Parathyroid adenoma (tissue), 2 donors: ENCODE measurements at regions not wholly inside any gene's neighbourhood (a gene's known extent, or its start where the extent isn't known, plus 50 kb on each side); places are given as distances from the start of the nearest gene placed in this dataset.

Experiments used
- H2AFZ ChIP-seq: fragments of 300-600 bp; sonication (generic); one replicate; pipeline ENCODE4 v1.7.0; 2017; ENCODE audit warnings: antibody characterized with exemption, mild to moderate bottlenecking
- H3K27ac ChIP-seq: fragments of 300-600 bp; sonication (generic); one replicate; pipeline ENCODE4 v1.7.0; 2017
- H3K27me3 ChIP-seq: fragments of 300-600 bp; sonication (generic); one replicate; pipeline ENCODE4 v1.7.0; 2017; ENCODE audit warnings: low read length; ENCODE audit not compliant: control insufficient read depth, insufficient read depth
- H3K36me3 ChIP-seq: fragments of 300-600 bp; sonication (generic); one replicate; pipeline ENCODE4 v1.7.0; 2017; ENCODE audit warnings: low read length; ENCODE audit not compliant: control insufficient read depth, insufficient read depth
- H3K4me1 ChIP-seq: fragments of 300-600 bp; sonication (generic); one replicate; pipeline ENCODE4 v1.7.0; 2017; ENCODE audit warnings: control low read depth
- H3K4me2 ChIP-seq: fragments of 300-600 bp; sonication (generic); one replicate; pipeline ENCODE4 v1.7.0; 2017; ENCODE audit warnings: low read length
- H3K4me3 ChIP-seq: fragments of 300-600 bp; sonication (generic); one replicate; pipeline ENCODE4 v1.7.0; 2017; ENCODE audit warnings: low read depth, low read length
- H3K79me2 ChIP-seq: fragments of 300-600 bp; sonication (generic); one replicate; pipeline ENCODE4 v1.7.0; 2017; ENCODE audit warnings: control low read depth
- H3K9ac ChIP-seq: fragments of 300-600 bp; sonication (generic); one replicate; pipeline ENCODE4 v1.7.0; 2017; ENCODE audit warnings: mild to moderate bottlenecking
- H3K9me3 ChIP-seq: fragments of 300-600 bp; sonication (generic); one replicate; pipeline ENCODE4 v1.7.0; 2017; ENCODE audit warnings: low read length; ENCODE audit not compliant: control insufficient read depth
- TF ChIP-seq, protein P1 (sequence below): fragments of 300-600 bp; sonication (generic); IDR thresholded peaks from one replicate; pipeline ENCODE4 v1.7.0; 2017; ENCODE audit warnings: antibody characterized with exemption, mild to moderate bottlenecking
- donor health status: primary hyperparathyroidism.

DNA sequence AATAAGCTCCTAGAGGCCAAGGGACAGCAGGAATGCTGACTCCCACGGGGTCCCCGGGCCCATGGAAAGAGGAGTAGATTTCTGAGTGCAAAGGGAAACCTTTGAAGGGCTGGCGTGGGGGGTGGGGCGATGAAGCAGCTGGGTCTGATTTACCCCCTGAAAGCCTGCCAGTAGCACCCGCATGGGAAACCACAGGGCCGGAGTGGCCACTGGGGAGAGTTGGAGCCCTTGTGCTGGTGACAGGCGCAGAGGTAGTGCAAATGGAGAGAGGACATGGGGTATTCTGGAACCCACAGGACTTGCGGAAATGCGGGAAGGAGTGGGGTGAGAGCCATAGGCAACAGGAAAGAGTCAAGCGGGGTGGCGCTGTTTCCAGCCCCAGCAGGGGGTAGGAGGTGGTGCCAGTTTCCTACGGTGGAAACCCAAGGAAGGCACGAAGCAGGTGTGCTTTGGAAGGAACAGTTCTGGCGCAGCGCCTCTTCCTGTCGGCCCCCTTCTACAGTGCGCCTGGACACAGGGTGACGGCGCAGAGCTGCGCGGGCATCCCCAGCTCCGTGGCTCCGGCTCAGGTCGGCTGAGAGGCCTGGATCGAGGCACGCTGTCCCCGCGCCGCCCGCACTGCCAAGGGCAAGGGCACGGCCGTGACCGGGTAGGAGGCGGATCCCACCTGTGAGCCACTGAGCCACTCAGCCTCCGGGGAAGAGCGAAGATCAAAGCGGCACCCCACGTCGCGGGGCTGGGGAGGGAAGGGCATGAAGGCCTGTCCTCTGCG, 149.0 kb upstream of the GLI2 start:
- Histone ChIP-seq H3K9ac (no peak overlapping the region), H3K36me3 (no peaks in the 10 kb centered on the region), H3K27ac (no peak overlapping the region), H3K4me1 (no peaks in the 10 kb centered on the region), H3K9me3 (no peaks in the 10 kb centered on the region), H3K27me3 (no peaks in the 10 kb centered on the region), H3K4me2 (peak overlapping the region; percentile 56), H3K79me2 (no peaks in the 10 kb centered on the region), H3K4me3 (peak overlapping the region; percentile 36), H2AFZ (peak overlapping the region; percentile 72)
- TF ChIP-seq, protein P1, sequence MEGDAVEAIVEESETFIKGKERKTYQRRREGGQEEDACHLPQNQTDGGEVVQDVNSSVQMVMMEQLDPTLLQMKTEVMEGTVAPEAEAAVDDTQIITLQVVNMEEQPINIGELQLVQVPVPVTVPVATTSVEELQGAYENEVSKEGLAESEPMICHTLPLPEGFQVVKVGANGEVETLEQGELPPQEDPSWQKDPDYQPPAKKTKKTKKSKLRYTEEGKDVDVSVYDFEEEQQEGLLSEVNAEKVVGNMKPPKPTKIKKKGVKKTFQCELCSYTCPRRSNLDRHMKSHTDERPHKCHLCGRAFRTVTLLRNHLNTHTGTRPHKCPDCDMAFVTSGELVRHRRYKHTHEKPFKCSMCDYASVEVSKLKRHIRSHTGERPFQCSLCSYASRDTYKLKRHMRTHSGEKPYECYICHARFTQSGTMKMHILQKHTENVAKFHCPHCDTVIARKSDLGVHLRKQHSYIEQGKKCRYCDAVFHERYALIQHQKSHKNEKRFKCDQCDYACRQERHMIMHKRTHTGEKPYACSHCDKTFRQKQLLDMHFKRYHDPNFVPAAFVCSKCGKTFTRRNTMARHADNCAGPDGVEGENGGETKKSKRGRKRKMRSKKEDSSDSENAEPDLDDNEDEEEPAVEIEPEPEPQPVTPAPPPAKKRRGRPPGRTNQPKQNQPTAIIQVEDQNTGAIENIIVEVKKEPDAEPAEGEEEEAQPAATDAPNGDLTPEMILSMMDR = no peak

DNA sequence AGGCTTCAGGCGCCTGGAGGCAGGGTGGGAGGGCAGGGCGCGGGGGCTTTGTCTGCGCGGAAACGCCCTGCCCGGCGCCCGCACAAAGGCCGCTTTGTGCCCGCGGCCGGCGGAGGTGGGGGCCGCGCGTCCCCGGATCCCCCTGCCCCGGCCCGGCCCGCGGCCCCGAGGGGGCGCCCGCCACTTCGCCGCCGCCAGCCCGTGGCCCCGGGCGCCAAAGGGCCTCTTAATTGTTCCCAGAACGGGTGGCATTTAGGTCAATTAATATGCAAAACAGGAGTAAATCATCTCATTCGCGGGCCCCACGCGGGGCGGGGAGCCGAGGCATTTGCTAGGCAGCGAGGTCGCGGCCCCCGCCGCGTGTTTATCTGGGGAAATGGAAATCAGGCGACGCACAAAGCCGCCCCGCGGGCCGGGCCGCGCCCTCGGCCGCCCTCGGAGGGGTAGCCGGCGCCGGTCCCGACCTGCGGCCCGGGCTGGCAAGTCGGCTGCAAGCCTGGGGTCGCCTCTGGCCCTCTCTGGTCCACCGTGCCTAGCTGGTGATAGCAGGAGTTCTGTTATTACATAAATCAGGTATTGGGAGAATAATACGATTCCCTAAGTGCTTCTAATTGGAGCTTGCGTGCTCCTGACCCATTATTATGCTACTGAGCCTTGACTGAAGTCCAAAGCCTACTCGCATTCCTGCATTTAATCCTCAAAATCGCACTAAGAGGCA, 148.2 kb upstream of the GLI2 start:
- Histone ChIP-seq H3K9ac (no peak overlapping the region), H3K27ac (no peak overlapping the region), H2AFZ (peak overlapping the region; percentile 72), H3K36me3 (no peaks in the 10 kb centered on the region), H3K4me3 (no peak overlapping the region), H3K4me2 (peak overlapping the region; percentile 56), H3K27me3 (no peaks in the 10 kb centered on the region), H3K4me1 (no peaks in the 10 kb centered on the region), H3K9me3 (no peaks in the 10 kb centered on the region), H3K79me2 (no peaks in the 10 kb centered on the region)
- TF ChIP-seq, protein P1 = no peak

DNA sequence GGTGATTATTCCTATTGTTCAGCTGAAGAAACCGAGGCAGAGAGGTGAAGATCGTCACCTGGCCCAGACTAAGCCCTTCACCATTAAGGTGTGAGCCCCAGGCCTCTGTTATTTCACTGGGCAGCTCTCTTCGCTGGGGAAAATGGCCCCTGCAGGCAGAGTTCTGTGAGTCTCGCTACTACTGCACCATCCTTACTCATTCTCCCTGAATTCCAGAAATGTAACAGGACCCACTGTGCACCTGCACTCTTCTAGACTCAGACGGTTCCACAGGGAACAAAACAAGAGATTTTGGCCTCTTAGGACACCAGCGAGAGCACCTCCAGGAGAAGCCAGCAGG, 147.7 kb upstream of the GLI2 start:
- Histone ChIP-seq H3K27ac (no peak overlapping the region), H3K27me3 (no peaks in the 10 kb centered on the region), H3K9me3 (no peaks in the 10 kb centered on the region), H3K9ac (no peak overlapping the region), H3K4me2 (no peak overlapping the region), H3K36me3 (no peaks in the 10 kb centered on the region), H3K79me2 (no peaks in the 10 kb centered on the region), H2AFZ (no peak overlapping the region), H3K4me3 (no peak overlapping the region), H3K4me1 (no peaks in the 10 kb centered on the region)
- TF ChIP-seq, protein P1 = no peak

DNA sequence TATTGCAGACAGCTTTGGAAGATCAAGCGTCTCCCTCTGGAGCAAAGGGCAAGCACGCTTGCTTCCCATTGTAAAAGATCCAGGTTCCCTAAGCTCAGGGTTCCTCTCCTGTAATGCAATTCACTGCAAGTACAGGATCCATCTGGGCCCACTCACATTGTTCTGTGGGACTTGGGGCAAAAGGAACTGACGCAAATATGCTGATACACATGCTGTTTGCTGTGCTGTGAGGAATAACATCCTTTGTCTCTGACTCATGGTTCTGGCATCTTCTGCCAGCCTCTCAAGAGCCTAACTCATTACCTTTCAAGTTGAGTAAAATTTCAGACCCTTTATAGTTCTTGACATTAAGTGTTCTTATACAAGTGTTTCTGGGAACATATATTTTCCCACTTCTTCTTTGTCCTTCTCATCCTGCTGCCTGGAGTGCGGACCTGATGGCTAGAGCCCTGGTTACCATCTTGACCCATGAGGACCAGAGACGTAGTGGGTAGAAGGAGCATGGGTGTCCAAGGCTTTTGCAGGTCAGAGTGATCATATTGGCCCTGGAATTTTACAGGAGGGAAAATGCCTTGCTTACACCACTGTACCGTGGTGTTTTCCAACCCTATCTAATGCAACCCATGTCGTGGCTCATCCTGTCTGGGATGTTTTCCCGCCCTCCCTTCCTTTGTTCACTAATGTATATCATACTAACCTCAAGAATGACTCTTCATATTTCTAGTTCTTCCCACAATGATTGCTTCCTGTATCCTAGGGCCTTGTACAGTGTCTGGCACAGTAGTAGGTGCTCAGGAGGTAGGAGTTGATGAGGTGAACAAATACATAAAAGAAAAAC, 145.7 kb upstream of the GLI2 start:
- Histone ChIP-seq H3K4me2 (no peak overlapping the region), H3K9me3 (no peaks in the 10 kb centered on the region), H3K36me3 (no peaks in the 10 kb centered on the region), H3K9ac (no peak overlapping the region), H3K4me1 (no peaks in the 10 kb centered on the region), H3K79me2 (no peaks in the 10 kb centered on the region), H2AFZ (no peak overlapping the region), H3K27me3 (no peaks in the 10 kb centered on the region), H3K4me3 (no peak overlapping the region), H3K27ac (no peak overlapping the region)
- TF ChIP-seq, protein P1 = no peak
